ENCODE measurements at regions not wholly inside any gene's neighbourhood (a gene's known extent, or its start where the extent isn't known, plus 50 kb on each side); places are given as distances from the start of the nearest gene placed in this dataset.

DNA sequence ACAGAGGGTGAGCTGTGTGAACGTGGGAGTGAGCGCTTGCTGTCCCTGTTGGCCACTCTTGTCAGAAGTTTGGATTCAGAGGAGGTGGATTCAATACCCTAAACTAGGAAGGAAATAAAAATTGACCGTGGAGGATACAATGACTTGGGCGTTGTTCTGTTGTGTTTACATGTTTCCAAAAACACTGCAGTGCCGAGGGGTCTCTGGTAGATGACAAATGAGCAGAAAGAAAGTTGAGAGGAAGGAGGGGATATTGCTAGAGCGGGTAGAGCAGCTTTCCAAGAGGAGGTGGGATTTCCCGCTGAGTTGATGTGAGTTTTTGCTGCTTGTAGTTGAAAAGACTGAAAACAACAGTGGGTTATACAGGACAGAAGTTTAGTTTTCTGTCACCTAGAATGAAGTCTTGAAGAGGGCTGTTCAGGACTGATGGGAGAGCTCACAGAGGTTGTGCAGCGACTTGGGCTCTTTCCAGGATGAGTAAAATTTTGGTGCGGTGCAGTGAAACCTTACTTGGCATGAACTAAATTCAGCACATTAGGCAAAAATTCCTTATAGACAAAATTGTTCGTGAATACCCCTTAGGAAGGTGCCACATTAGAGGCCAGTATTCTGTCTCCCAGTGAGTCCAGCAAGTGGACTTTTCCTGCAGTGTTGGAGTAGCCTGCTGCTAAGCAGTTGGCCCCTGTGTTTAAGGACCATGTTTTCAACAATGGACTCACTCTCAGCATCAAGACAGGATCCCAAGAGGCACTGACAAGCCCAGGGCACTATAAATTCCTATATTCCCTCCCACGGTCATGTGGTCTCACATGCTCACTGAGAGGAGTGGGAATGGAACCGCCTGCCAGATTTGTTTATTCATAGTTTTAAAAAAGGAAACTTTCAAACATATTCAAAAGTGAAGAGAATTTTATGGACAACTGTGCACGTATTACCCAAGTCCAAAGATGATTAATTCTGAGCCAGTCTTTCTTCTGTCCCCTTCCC is 435.0 kb upstream of the C2CD4B start:
- Mint-ChIP-seq H3K27me3 (ENCODE audit: low read depth) (no peaks in the 10 kb centered on the region), H3K4me3 (no peak overlapping the region), H3K36me3 (no peaks in the 10 kb centered on the region), H3K27ac (peak overlapping the region; percentile 2; the same call in 1 of the 2 replicates), H3K9me3 (peaks cover 4% of the 10 kb centered on the region), H3K4me1 (peaks cover 14% of the 10 kb centered on the region)
- DNase-seq (ENCODE audit: low spot score), result no peak
- ChIA-PET POLR2A (no interaction called here), CTCF (interaction anchor here (1.7 kb wide), 1 partner anchor 142 kb away, joined by 4 read pairs; no protein-coding TSS in a partner anchor)
- no peak for TF ChIP-seq CREM (CRISPR knock-in tag; IDR thresholded peaks at IDR 0.05)
- no peak for ATAC-seq

DNA sequence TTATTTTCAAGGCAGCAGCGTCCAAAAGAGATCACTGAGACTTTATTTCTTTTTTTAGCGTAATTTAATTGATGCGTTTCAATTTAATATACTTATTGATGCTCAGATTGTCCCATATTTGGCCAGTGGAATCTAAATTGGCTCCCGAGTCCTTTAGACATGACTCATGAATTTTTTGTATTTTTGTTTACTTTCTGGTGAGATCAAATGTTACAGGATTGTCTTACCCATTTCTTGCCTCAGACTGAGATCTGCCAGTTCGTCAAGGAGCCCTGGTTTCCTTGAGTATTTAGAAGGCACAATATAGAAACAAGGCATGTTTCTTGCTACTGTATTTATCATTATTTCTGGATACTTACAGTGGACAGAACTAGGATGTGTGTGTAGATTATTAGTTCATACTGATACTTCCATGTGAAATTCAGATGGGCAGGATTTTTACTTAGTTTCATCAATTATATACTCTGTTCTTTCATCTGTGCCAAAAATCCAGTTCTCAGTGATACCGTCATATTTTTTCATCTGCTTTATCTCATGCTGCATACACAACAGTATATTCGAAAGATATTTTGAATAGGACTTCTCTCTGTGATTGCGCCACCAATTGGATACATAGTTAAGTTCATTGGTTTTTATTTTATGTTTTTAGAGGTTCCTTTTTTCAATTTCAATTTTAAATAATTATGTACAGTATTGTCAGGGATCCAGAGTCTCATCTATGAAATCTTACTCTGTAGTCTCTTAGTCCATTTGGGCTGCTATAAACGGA is 436.9 kb upstream of the C2CD4B start:
- Mint-ChIP-seq H3K27ac (no peak overlapping the region), H3K27me3 (ENCODE audit: low read depth) (no peaks in the 10 kb centered on the region), H3K4me3 (no peak overlapping the region), H3K9me3 (no peaks in the 10 kb centered on the region), H3K36me3 (no peaks in the 10 kb centered on the region), H3K4me1 (peaks cover 14% of the 10 kb centered on the region)
- CTCF ChIA-PET, result no interaction called here
- POLR2A ChIA-PET, result no interaction called here
- ATAC-seq (no peak), DNase-seq (ENCODE audit: low spot score) (no peak)
- TF ChIP-seq, protein P1, sequence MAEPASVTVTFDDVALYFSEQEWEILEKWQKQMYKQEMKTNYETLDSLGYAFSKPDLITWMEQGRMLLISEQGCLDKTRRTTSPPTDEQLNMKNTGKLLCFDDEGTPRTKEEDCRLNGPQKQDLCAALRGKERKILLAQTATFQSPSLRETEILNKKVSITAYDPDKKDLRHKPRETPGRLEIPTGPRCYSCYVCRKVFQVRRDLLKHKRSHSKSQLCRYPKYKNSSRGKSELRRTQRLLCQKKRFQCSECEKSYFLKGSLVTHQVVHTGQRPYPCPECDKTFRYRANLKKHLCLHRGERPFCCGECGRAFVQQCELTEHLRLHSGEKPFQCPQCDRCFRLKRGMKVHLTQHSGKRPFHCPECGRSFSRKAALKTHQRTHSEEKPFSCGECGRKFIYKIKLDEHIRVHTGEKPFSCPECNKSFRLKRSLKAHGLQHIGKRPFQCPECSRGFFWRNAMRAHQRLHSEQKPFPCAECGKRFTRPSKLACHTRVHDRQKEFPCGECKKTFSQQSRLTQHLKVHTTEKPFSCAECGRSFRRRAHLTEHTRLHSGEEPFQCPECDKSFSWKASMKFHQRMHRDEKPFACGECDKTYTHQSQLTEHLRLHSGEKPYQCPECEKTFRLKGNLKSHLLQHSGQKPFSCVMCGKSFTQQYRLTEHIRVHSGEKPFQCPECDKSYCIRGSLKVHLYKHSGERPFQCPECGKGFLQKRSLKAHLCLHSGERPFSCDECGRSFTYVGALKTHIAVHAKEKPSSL (CRISPR knock-in tag; conservative IDR thresholded peaks at IDR 0.05), result no peak
- TF ChIP-seq NR3C1 (CRISPR knock-in tag; conservative IDR thresholded peaks at IDR 0.05; ENCODE audit: low read depth), result no peak
- no peak for TF ChIP-seq OVOL2 (CRISPR knock-in tag; IDR thresholded peaks at IDR 0.05; ENCODE audit: borderline replicate concordance)

DNA sequence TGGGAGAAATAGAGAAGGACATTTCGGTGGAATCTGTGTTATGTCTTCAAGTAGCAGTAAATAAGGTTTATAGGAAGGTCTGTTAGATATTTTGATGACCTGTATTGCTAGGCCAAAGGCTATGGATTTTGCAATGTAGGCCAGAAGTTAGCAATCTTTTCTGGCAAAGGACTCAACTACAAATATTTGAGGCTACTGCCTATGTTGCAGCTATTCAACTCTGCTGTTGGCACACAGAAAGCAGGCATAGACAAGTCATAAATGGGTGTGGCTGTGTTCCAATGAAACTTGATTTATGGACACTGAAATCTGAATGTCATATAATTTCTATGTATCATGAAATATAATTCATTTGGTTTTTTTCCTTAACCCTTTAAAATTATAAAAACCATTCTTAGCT is 438.7 kb upstream of the C2CD4B start:
- ATAC-seq (no peak), DNase-seq (ENCODE audit: low spot score) (no peak)
- Mint-ChIP-seq H3K9me3 (no peaks in the 10 kb centered on the region), H3K36me3 (no peaks in the 10 kb centered on the region), H3K27me3 (ENCODE audit: low read depth) (no peaks in the 10 kb centered on the region), H3K4me1 (peaks cover 14% of the 10 kb centered on the region), H3K27ac (no peak overlapping the region), H3K4me3 (no peak overlapping the region)
- POLR2A ChIA-PET, result no interaction called here
- CTCF ChIA-PET, result no interaction called here
- no peak for TF ChIP-seq NFYB (CRISPR knock-in tag; conservative IDR thresholded peaks at IDR 0.05; ENCODE audit: low read depth)
- no peak for TF ChIP-seq MYBL2 (CRISPR knock-in tag; IDR thresholded peaks at IDR 0.05)
- no peak for TF ChIP-seq ZNF232 (CRISPR knock-in tag; IDR thresholded peaks at IDR 0.05)
- TF ChIP-seq ZNF138 (CRISPR knock-in tag; conservative IDR thresholded peaks at IDR 0.05), result no peak
- TF ChIP-seq ZNF121 (CRISPR knock-in tag; IDR thresholded peaks at IDR 0.05), result no peak
- TF ChIP-seq, protein P2, sequence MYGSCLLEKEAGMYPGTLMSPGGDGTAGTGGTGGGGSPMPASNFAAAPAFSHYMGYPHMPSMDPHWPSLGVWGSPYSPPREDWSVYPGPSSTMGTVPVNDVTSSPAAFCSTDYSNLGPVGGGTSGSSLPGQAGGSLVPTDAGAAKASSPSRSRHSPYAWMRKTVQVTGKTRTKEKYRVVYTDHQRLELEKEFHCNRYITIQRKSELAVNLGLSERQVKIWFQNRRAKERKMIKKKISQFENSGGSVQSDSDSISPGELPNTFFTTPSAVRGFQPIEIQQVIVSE (CRISPR knock-in tag; IDR thresholded peaks at IDR 0.05; ENCODE audit: borderline replicate concordance), result no peak
- TF ChIP-seq, protein P3, sequence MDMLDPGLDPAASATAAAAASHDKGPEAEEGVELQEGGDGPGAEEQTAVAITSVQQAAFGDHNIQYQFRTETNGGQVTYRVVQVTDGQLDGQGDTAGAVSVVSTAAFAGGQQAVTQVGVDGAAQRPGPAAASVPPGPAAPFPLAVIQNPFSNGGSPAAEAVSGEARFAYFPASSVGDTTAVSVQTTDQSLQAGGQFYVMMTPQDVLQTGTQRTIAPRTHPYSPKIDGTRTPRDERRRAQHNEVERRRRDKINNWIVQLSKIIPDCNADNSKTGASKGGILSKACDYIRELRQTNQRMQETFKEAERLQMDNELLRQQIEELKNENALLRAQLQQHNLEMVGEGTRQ (CRISPR knock-in tag; IDR thresholded peaks at IDR 0.05), result no peak
- no peak for TF ChIP-seq GABPB1 (CRISPR knock-in tag; IDR thresholded peaks at IDR 0.05)
- no peak for TF ChIP-seq FOXK1 (CRISPR knock-in tag; IDR thresholded peaks at IDR 0.05)
- TF ChIP-seq, protein P4, sequence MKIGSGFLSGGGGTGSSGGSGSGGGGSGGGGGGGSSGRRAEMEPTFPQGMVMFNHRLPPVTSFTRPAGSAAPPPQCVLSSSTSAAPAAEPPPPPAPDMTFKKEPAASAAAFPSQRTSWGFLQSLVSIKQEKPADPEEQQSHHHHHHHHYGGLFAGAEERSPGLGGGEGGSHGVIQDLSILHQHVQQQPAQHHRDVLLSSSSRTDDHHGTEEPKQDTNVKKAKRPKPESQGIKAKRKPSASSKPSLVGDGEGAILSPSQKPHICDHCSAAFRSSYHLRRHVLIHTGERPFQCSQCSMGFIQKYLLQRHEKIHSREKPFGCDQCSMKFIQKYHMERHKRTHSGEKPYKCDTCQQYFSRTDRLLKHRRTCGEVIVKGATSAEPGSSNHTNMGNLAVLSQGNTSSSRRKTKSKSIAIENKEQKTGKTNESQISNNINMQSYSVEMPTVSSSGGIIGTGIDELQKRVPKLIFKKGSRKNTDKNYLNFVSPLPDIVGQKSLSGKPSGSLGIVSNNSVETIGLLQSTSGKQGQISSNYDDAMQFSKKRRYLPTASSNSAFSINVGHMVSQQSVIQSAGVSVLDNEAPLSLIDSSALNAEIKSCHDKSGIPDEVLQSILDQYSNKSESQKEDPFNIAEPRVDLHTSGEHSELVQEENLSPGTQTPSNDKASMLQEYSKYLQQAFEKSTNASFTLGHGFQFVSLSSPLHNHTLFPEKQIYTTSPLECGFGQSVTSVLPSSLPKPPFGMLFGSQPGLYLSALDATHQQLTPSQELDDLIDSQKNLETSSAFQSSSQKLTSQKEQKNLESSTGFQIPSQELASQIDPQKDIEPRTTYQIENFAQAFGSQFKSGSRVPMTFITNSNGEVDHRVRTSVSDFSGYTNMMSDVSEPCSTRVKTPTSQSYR (CRISPR knock-in tag; IDR thresholded peaks at IDR 0.05), result no peak
- TF ChIP-seq NR1H2 (CRISPR knock-in tag; IDR thresholded peaks at IDR 0.05), result no peak
- TF ChIP-seq ZNF263 (CRISPR knock-in tag; IDR thresholded peaks at IDR 0.05; ENCODE audit: low read depth), result no peak
- TF ChIP-seq, protein P5, sequence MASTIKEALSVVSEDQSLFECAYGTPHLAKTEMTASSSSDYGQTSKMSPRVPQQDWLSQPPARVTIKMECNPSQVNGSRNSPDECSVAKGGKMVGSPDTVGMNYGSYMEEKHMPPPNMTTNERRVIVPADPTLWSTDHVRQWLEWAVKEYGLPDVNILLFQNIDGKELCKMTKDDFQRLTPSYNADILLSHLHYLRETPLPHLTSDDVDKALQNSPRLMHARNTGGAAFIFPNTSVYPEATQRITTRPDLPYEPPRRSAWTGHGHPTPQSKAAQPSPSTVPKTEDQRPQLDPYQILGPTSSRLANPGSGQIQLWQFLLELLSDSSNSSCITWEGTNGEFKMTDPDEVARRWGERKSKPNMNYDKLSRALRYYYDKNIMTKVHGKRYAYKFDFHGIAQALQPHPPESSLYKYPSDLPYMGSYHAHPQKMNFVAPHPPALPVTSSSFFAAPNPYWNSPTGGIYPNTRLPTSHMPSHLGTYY (CRISPR knock-in tag; IDR thresholded peaks at IDR 0.05), result no peak
- TF ChIP-seq, protein P6, sequence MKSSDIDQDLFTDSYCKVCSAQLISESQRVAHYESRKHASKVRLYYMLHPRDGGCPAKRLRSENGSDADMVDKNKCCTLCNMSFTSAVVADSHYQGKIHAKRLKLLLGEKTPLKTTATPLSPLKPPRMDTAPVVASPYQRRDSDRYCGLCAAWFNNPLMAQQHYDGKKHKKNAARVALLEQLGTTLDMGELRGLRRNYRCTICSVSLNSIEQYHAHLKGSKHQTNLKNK (CRISPR knock-in tag; IDR thresholded peaks at IDR 0.05), result no peak
- no peak for TF ChIP-seq ZNF317 (CRISPR knock-in tag; IDR thresholded peaks at IDR 0.05; ENCODE audit: borderline replicate concordance, low read depth)
- TF ChIP-seq, protein P7, sequence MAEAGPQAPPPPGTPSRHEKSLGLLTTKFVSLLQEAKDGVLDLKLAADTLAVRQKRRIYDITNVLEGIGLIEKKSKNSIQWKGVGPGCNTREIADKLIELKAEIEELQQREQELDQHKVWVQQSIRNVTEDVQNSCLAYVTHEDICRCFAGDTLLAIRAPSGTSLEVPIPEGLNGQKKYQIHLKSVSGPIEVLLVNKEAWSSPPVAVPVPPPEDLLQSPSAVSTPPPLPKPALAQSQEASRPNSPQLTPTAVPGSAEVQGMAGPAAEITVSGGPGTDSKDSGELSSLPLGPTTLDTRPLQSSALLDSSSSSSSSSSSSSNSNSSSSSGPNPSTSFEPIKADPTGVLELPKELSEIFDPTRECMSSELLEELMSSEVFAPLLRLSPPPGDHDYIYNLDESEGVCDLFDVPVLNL (CRISPR knock-in tag; IDR thresholded peaks at IDR 0.05; ENCODE audit: borderline replicate concordance, low read depth), result no peak
